HTR-8/SVneo (cell line): ENCODE measurements at regions not wholly inside any gene's neighbourhood (a gene's known extent, or its start where the extent isn't known, plus 50 kb on each side); places are given as distances from the start of the nearest gene placed in this dataset.

Experiments used
- DNase-seq: peaks from one replicate; pipeline ENCODE4 v3.0.0; 2011; ENCODE audit warnings: low spot score, mixed read lengths; ENCODE audit not compliant: insufficient read length
- FAIRE-seq: peaks from 2 replicates; lab custom pipeline; 2011; peaks lifted over from hg19 to GRCh38; lab: Jason Lieb, UNC

DNA sequence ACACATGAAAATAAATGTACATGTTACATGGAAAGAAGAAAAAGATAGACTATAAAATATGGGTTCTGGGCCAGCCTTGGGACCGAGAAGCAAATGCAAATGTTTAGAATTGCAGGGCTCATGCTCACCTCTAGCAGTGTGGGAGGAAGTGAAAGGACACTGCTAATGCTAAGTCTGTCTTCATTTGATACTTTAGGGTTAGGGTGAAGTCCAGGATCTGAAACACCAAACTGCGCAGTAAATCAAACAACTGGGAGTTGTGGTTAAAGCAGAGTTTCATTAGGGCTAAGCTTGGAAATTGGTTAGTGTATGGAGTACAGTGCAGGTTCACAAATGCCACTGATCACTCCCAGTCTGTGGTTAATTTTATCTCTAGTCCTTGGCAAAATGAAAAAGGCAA, 73.2 kb upstream of the PDK4 start:
- FAIRE-seq (no peak), DNase-seq (no peak)

DNA sequence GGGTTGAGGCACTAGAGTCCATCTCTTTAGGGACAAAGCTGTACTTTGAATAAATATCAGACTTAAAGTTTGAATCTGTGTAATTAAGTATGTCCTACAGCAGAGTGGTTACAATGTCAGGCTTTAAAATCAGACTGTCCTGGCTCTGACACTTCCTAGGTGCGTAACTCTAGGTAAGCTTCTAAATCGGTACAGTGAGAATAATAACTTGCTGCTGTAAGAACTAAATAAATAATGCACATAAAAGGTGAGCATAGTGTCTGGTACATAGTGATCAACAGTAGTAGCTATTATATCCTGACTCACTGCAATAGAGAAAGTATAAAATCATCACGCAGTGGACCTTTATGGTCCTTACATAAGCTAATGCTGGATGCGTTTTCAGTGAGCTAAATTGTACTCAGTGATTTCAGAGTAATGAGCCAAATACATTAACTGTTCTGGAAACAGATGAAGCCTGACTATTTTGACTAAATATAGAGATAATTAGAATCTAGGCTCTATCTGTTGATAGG, 72.2 kb upstream of the PDK4 start:
- no peak for FAIRE-seq
- DNase-seq, result no peak

DNA sequence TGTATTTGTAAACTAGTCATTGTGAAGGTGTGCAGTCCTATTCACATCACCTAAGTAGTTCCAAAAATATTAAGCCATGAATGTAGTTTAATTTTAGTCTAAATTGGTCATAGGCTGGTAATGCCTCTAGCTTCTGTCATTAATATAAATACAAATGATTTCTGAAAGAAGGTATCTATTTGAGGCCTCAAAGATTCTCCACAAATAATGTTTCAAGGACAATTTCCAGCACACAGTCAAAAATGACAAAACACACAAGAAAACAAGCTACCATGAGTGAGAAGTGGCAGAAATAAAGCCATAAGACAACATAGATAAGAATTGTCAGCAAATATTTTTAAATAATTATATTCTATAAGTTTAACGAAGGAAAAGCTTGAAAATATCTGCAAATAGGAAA, 66.7 kb upstream of the PDK4 start:
- DNase-seq, result no peak
- FAIRE-seq, result no peak

DNA sequence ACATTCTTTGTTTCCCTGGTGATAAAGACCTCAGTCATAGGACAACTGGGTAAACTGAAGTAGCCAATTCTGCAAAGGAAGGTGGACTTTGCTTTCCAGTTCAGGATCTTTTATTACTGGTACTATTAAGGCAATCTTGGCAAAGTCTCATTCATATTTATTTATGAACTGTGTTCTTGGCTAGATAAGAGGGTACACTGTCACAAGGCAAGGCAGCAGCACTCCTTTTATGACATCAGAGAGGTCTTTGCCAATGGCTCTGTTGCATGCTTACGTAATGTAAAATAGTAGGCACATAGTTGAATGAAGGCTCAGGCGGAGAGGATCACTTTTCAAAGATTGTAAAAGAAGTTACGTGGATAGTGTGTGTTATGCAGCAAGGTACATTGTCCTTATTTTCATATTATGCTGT, 63.7 kb upstream of the PDK4 start:
- no peak for FAIRE-seq

DNA sequence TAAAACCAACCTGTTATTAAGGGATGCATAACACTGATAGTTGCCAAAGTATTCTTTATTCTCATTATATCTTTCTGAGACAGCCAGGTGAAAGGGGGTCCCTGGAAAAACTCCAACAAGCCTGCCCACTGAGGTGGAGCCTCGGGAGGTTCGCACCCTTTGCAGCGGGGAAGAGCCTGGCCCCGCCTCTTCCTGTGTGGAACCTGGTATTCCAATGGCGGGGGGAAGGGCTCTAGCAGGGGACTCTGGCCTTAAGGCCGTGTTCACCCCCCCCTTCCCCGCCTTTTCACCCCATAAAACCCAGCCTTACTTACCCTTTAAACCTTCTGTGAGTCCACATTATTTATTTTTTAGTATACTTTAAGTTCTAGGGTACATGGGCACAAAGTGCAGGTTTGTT, 62.4 kb upstream of the PDK4 start:
- FAIRE-seq (no peak), DNase-seq (no peak)

More for the DNA sequence above, 63.7 kb upstream of the PDK4 start:
- DNase-seq, result no peak

DNA sequence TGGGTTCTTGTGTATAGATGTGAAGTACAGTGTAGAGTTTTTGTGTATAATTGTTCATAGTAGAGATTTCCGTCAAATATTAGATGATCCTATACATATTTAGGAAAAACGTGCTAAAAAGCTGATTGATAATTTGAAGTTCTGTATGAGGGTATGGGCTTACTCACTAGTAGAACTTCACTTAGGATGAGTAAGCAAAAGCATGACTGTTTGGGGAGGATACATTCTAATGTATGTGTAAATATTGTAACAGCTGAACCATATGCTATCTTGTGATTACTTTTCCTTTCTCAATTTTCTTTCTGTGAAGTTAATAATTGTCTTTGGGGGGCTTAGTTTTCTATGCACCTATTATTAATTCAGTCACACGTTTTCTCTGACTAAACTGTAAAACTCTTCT, 53.2 kb upstream of the PDK4 start:
- FAIRE-seq, result no peak
- no peak for DNase-seq

DNA sequence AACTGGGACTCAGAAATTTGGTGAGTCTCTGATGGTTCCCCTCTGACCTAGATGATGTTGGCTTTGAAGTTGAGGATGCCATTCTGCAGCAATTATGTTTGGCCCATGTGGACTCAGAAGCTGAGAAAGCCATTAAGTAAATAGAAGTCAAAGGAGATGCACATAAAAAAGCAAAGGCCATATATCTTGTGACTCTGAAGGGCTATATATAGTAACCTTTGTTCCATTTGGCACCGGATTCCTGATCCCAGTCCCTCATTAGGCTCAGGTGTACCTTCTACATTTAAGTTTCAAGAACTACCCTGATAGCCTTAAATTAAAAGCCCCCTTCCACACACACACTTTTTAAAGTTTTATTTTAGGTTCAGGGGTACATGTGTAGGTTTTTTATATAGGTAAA, 50.0 kb upstream of the PDK4 start:
- no peak for DNase-seq

More for the DNA sequence above, 50.0 kb upstream of the PDK4 start:
- no peak for FAIRE-seq
